GM19467 (cell line): ENCODE measurements at regions not wholly inside any gene's neighbourhood (a gene's known extent, or its start where the extent isn't known, plus 50 kb on each side); places are given as distances from the start of the nearest gene placed in this dataset.
"Not testable (repeated sequence)": the region's sequence is repeated elsewhere in the genome, so short reads cannot be mapped to it uniquely, and the experiment has no call there.

Source experiments
- ATAC-seq: cut with Tn5 transposase; IDR thresholded peaks from one replicate; pipeline ENCODE4 v1.9.1; 2021; ENCODE audit warnings: mild to moderate bottlenecking, moderate library complexity; ENCODE audit not compliant: unreplicated experiment

DNA sequence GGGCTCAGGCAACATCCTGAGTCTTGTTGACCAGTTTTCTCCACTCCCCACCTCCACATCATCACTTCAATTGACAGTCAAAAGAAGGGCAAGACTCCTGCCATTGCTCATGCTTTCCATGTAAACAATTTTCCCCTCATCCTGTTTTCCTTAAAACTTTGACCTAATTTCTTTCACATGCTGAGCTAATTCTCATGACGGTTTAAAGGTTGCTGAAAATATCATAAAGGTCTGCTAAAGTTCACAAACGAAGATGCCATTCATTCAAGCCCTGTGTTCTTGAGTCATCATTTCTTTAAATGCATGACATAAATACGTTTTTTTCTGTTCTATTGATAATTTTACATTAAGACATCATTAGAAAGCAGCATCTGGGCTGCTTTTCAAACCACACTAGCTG lies 353.9 kb downstream of the NKX6-1 start:
- ATAC-seq: no peak

DNA sequence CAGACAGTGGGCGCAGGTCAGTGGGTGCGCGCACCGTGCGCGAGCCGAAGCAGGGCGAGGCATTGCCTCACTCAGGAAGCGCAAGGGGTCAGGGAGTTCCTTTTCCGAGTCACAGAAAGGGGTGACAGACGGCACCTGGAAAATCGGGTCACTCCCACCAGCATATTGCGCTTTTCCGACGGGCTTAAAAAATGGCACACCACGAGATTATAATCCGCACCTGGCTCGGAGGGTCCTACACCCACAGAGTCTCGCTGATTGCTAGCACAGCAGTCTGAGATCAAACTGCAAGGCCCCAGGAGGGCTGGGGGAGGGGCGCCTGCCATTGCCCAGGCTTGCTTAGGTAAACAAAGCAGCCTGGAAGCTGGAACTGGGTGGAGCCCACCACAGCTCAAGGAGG lies 372.2 kb downstream of the NKX6-1 start:
- not testable (repeated sequence) for ATAC-seq

DNA sequence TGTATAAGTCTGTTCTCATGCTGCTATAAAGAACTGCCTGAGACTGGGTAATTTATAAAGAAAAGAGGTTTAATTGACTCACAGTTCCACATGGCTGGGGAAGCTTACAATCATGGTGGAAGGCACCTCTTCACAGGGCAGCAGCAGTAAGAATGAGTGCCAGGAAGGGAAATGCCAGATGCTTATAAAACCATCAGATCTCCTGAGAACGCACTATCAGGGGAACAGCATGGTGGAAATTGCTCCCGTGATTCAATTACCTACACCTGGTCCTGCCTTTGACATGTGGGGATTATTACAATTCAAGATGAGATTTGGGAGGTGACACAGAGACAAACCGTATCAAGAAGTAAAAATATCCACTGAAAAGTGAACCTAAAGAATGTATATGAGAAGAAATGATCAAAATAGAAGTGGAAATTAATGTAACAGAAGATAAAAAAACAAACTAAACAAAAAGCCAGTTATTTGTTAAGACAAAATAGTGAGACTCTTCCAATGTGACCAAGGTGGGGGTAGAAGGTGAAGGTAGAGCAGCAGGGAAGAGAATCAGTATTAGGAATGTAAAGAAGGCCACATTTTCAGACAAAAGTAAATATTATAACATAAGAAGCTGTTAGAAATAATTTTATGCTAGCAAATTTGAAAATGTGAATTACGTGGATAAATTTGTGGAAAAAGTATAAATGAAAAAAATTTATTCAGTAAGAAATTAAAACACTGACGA lies 372.9 kb downstream of the NKX6-1 start:
- no peak for ATAC-seq

DNA sequence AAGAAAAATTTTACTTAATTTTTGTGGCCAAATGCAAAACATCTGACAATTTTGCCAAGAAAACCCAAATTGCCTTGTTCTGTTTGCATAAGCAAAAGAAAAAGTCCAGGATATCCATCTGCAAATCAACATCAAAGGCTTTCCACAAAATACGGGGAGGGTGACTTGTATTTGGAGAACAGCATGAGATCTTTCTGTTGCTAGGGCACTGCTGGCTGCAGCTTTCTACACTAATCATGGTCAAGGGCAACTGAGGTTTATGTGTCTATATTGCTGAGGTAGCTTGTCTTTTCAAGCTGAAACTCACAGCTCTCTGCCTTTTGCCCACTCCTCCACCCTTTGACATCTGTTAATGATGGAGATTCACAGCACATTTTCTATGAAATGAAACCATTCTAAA lies 389.1 kb downstream of the NKX6-1 start:
- ATAC-seq: no peak

DNA sequence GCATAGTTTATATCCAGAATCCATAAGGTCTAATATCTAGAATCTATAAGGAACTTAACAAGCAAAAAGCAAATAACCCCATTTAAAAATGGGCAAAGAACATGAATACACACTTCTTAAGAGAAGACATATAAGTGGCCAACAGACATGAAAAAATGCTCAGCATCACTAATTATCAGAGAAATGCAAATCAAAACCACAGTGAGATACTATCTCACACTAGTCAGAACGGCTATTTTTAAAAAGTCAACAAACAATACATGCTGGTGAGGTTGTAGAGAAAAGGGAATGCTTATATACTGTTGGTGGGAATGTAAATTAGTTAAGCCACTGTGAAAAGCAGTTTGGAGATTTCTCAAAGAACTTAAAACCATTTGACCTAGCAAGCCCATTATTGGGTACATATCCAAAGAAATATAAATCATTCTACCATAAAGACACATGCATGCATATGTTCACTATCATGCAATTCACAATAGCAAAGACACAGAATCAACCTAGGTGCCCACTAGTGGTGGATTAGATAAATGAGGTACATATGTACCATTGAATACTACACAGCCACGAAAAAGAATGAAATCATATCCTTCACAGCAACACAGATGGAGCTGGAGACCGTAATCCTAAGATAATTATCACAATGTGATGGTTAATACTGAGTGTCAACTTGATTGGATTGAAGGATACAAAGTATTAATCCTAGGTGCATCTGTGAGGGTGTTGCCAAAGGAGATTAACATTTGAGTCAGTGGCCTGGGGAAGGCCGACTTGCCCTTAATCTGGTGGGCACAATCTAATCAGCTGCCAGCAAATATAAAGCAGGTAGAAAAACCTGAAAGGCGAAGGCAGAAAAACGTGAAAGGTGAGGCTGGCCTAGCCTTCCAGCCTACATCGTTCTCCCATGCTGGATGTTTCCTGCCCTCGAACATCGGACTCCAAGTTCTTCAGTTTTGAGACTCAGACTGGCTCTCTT lies 397.2 kb downstream of the NKX6-1 start:
- ATAC-seq: not testable (repeated sequence)

DNA sequence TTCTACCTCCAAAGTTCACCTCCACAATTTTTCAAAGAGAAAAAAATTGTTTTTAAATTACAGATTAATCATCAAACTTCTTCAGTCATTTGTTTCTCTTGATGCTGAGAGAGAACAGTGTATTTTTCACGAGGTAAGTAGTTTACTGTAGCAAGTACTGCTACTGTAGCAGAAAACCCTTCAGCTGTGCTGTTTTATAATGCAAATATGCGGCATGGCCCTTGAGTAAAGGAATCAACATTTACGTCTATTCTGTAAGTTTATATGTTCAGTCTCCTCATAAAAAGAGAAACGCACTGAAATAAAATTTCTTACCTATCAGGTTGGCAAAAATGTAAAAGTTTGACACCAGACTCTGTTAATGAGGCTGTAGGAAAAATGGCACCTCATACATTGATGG lies 399.0 kb downstream of the NKX6-1 start:
- no peak for ATAC-seq

DNA sequence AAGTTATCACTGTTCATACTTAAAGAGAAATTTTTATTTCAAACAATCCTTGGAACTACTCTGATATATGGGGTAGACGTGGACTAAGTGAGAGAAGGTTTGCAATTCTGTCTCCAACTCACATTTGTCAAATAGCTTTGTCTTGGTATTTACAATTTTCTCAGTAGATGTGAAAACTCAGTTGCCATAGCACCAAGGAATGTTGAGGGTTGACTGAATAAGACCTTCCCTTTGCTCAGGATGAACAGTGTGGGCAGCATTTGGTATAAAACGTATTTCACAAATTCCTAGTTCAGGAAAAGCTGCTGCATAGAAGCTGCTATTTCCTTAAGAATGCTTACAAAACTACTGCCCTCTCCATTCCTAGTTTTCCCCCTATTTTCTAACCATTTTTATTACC lies 399.5 kb downstream of the NKX6-1 start:
- no peak for ATAC-seq

DNA sequence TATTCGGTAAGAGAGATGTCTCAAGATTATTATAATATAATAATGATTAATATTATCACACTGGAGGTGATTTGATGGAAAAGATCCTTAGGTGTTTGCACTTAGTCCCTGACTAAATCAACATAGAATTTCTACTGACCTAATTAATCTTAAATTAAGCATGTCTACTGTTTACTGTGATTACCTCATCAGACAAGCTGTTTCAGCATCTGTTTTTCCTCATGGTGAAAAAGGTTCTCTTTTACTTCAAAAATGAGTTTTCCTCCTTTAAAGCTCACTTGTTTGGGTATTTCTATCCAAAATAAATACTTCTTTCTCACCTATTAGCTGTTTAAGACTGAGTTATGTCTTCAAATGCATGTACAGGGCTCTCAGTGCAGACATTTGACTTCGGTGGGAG lies 407.8 kb downstream of the NKX6-1 start:
- ATAC-seq: no peak

DNA sequence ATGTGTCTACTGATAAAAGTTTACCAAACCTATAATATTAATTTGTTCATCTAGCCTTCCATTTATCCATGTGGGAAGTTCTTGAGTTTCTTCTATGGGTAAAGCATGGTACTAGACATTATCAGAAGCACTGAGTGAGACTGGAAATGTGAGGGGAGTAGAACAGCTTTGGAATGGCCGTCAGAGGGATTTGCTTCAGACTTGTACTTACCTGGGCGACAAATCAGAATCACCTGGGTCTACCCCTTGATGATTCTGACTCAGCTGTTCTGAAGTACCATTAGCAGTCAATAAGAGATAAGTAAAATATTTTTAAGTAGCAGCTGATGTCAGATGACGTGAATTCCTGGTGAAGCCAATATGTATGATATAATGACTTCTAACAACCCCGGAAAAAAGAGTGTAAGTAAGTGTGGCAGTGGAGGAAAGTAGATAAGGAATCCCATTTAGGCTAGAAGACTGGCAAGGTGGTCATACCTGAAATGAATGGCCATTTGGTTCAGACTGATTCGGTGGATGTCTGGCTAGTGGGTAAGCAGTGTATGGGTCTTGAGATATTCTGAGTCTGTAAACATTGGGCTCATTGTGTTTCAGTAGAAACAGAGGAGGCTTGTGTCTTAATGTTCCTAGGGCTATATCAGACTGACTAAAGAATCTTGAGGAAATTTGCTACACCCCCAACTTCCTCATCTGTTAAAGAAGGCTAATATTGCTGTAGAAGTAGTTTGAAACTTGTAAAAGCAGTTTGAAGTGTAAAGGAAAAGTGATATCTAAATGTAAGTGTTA lies 409.2 kb downstream of the NKX6-1 start:
- ATAC-seq: no peak

DNA sequence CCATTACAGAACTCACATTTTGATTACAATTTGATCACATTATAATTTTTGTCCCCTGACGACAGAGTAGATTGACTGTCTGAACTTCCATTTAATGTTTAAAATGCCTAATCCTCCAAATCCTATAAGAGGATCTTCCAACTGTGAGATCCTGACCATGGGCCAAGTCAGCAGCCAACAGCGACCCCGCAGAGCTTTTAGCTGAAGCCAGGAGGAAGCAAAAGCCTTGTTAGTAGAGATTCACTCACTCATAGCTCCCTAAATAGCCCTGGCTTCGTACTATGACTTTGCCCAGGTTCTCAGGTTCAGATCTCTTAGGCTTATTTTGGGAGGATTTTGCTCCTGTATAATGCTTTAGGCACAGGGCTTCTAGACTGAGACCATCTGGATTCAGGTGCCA lies 413.1 kb downstream of the NKX6-1 start:
- ATAC-seq: no peak

DNA sequence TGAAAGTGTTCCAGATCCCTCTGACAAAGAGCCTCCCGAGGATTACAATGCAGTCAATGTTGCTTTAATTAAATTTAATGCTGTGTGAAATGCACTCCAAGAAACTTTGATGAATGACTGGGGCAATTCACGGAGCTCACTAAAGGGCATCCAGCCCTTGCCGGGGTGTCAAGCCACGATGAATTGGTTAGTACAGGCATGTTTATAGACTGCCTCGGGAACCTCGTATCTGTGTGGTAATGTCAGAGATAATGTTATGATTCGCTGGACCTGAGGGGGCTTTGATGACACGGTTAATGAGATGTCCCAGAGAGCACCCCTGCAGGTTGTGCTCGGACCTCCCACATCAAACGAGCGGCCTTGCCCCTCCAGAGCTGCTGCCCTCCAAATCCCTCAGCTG lies 428.8 kb downstream of the NKX6-1 start:
- ATAC-seq: no peak

DNA sequence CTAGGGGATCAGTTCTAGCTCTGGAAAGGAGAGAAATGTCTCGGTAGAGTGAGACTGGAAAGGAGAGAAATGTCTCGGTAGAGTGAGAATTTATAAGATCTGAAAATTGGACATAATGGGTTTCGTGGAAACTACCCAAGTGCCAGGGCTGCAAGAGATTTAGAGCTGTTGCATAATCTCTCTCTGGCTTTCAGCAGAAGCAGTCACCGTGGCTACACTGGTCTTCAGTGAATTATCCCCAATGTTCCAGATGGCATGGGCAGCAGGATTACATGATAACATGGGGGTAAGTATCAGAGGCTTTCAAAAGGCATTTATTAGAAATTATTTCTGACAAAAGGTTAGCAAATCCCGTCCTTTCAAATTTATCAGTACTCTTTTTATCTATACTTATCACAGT lies 435.5 kb downstream of the NKX6-1 start:
- no peak for ATAC-seq

DNA sequence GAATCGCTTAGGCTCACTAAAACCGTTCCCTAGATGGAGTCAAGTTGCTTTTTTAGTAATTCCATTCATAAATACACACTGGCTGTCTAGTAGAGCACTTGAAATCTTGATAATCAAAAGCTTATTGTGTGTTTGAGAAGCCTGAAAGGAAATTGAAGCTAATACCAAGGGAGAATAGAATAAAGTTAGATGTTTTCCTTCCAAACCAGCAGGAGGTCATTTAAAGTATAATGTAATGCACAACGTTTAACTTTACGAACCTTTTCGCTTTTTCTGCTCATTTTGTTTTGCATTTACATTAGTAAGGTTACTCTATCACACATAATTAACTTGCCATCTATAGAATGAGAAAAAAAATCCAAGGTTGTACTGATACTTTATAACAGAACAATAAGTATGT lies 440.9 kb downstream of the NKX6-1 start:
- no peak for ATAC-seq

DNA sequence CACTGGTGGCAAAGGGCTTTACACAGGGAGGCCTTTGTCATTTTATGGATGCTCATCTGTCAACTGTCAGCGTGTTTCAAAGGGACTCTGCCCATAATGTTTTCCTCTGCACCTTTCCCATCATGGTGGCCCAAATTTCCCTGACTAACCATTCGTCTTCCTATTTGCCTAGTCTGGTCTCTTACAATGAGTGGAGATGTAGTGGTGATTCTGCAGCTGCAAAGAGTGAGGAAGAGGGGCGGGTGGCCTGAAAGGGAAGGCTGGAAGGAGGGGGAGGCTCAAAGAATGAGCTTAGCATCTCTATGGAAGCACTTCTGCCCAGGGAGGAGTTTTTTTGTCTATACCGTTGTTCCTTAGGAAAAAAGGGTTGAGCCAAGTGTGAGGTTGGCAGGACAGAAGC lies 447.5 kb downstream of the NKX6-1 start:
- ATAC-seq: no peak

DNA sequence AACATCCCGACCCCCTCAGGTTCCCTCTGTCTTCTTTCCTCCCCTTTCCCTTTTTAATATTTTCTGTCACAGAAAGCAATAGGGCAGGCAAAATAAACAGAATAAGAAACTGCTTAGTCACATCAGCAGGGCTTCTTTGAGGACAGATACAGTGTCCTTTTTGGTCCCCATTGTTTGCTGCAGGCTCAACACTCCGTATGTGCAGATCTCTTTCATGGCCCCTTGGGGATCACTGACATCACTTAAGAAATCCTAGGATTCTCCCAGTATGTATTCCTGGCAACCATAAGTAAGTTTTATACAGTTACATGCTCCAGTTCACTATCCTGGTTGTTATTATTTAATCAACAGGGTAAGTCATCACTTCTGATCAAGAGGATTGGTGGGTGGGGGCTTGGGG lies 448.0 kb downstream of the NKX6-1 start:
- ATAC-seq: no peak

DNA sequence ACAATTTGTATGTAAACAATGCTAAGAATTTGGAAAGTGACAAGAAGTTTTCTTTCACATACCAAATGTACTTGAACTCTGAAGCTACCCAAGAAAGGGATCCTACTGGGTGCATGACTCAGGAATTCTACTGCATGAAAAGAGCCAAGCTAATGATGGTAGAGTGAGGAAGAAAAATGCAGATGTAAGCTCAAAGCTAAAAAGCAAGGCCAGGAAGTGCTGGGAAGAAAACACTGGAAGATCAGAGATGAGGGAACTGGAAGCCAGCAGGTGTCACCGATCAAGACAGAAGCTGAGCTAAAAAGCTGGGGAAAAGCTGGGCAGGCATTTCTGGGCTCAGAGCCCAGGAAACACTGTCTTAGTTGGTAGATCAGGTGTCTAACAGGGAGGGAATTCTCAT lies 449.1 kb downstream of the NKX6-1 start:
- ATAC-seq: no peak

DNA sequence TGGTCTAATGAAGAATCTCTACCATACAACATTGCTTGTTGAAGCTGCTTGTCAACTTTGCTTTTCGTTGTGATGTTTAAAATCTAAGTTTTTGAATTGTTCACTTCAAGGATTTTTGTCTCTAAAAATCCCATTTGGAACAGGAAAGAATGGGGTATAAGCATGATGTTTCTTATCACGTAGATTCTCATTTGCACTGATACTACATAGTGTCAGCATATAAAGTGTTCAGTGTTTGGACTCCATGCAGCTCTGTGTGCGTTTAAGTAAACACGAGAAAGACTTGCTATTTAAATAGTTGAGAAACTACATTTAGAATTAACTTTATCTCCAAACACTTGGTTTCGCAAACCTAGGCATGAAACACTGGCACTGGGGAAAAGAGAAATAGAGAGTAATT lies 452.5 kb downstream of the NKX6-1 start:
- no peak for ATAC-seq

DNA sequence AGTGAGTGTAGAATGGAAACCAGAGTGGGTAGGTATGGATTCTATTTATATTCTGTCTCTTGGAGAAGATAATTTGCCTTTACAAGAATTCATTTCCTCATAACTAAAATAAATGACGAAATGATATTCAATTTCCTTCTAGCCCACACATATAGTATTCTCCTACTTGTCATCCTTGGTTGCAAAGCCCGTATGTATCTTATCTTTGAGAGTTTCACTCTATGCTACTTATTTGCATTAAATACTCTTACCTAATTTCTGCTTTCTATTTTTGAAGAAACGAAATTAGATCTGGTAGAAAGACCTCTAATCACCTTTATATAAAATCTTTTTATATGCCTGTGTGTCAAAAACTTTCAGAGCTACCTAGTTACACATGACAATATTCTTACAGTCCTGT lies 457.7 kb downstream of the NKX6-1 start:
- no peak for ATAC-seq

DNA sequence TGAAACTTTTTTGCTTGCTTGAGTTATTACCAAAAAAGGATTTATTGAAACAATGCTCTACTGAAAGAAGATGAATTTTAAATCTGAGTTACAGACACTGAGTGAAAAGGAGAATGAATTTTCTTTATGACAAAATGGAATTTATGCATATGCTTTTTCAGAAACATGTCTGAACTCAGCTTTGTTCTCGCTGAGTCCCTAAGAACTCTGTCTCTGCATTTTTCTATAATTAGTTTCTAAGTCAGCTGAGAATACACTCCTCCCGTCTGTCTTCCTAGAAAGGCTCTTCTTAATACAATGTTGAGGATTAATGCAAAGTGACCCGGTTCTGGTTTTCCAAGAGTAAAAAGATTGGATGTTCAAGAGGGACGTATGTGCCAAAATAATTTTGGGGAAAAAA lies 463.5 kb downstream of the NKX6-1 start:
- ATAC-seq: no peak

DNA sequence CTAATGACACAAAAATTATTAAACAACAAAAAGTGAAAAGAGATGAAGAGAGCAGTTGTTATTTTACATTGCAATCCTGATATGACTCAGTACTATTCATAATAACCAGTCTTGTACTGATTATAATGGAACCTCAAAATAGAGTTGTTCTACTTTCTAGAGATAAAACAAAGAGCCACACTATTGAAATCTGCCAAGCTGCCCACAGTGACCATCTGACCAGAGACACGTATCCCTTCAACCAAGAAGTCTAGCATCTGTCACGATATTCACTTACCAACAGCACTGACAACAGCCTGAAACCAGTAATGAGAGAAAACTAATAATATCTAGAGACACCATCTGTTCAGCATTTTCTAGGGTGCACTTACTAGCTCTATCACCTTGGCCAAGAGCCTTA lies 466.7 kb downstream of the NKX6-1 start:
- ATAC-seq: peak; percentile 64

DNA sequence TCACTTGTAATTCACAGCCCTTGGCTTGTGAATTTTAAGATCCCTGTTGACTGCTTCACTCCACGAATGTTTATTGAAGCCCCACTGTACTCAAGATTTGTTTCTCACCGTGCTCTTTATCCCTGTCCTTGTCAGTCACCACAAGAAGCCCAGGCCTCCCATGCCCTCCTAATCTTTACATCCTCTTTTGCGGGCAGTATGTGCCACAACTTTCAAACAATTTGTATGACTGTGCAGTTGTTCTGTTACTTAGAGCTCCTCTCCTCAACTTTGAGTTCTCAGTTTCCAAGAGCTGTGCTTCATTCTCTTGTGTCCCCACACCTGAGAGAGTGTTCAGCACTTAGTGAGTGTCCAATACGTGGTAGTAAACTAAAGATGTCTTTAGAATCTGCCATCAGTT lies 467.7 kb downstream of the NKX6-1 start:
- ATAC-seq: no peak
